HG03025 (cell line): ENCODE measurements at regions not wholly inside any gene's neighbourhood (a gene's known extent, or its start where the extent isn't known, plus 50 kb on each side); places are given as distances from the start of the nearest gene placed in this dataset.

Source experiments
- ATAC-seq: cut with Tn5 transposase; IDR thresholded peaks from one replicate; pipeline ENCODE4 v1.9.1; 2021; ENCODE audit warnings: mild to moderate bottlenecking, moderate library complexity; ENCODE audit not compliant: unreplicated experiment, low FRiP score

GRCh38 chr2:163205589-163206254 lies 367.2 kb upstream of the KCNH7 start:
- ATAC-seq: no peak

DNA sequence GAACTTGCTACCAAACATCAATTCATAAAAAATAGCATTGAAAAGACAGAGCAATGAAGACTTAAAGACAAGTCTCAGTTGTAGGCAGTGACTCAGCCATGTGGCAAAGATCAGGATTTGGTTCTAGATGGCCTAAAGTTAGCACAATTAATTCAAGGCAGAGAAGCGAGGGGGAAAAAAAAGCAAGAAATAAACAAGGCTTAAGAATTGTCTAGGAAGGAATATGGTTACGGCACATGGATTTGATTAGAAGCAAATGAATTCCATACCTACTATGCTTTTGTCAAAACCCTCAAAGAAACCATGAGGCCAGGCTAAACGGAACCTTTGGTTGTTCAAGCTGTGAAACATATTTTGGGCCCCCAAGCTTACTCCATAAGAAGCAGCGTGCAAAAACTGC lies 362.2 kb upstream of the KCNH7 start:
- ATAC-seq: no peak

DNA sequence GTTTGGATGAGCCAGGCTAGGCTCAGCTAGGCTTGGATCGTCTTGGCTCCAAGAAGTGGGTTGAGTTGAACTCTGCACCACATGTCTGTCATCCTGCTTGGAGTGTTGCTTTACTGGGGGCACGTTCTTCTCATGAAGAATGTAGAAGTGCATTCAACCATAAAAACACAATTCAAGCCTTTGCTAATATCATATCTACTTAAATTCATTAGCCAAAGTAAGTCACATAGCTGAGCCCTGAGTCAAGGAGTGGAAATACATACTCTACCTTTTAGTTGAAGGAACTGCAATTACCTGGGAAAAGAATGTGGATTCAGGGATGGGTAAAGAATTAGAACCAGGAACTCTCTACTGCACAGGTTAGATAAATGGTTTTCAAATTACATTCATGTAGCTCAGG lies 360.4 kb upstream of the KCNH7 start:
- no peak for ATAC-seq

DNA sequence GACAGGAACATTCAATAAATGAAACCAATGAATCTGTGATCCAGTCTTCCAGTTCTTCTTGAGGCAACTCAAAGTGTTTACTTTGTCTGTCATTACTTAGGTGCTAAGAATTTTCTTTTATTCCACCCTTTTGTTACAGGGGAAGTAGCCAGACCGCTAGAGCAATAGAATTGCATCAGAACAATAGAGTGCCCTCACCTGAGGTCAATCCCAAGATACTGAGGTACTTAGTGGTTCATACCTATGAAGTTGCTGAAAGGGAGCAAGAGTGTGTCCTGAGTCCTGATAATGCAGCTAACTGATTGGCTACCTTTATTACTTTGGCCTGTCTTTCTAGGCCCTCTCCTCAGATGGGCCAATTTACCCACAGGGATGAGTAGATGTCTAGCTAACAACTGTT lies 359.4 kb upstream of the KCNH7 start:
- no peak for ATAC-seq

- no peak for ATAC-seq
Measured at GRCh38 chr2:163191372-163191771, 352.8 kb upstream of the KCNH7 start.

GRCh38 chr2:163187995-163188655 lies 349.6 kb upstream of the KCNH7 start:
- no peak for ATAC-seq

- ATAC-seq: no peak
Measured at GRCh38 chr2:163187119-163187518, 348.6 kb upstream of the KCNH7 start.

DNA sequence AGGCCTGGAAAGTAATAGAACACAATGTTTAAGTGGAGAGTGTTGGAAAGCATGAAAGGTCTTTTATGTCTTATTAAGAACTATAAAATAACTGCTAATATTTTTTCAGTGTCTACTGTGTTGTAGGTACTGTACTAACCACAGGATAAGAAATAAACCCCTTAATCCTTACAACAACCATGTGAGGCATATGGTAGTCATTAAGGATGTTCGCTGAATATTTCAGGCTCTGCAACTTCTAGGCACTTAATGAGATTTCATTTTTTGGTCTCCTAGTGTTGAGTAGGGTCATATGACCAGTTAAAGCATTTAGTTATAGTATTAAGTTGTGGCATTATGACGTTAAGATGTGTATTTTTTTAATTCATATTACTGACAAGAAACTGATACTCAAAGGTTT lies 346.6 kb upstream of the KCNH7 start:
- ATAC-seq: no peak

DNA sequence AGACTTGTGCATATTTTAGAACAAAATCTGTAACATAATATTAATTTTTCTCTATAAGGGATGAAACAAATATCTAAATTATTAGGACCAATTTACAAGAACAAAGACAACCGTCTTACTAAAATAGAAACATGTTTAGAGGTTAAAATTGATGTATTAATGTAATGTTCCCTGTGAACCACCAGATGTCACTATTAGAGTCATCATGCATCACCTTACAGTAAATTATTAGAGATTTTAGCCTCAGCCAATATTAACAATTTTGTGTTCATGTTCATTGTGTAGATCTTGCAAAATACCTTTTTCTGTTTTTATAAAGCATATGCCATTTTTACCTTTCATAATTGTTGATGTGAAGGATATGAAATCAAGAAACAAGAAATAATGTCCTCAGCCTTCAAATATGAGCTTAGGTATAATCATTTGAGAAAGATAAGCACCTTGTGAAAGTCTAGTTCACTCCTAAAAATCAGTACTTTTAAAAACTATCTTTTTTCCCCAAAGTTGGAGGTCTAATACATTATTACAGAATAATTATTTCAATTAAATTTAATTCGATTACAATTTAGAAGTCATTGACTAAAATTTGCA lies 344.3 kb upstream of the KCNH7 start:
- peak; percentile 64 for ATAC-seq

- ATAC-seq: no peak
Measured at GRCh38 chr2:163177592-163177991, 339.0 kb upstream of the KCNH7 start.

- no peak for ATAC-seq
Measured at GRCh38 chr2:163175294-163175693, 336.7 kb upstream of the KCNH7 start.

- no peak for ATAC-seq
Measured at GRCh38 chr2:163173591-163173990, 335.0 kb upstream of the KCNH7 start.

GRCh38 chr2:163171786-163172530 lies 333.4 kb upstream of the KCNH7 start:
- no peak for ATAC-seq

DNA sequence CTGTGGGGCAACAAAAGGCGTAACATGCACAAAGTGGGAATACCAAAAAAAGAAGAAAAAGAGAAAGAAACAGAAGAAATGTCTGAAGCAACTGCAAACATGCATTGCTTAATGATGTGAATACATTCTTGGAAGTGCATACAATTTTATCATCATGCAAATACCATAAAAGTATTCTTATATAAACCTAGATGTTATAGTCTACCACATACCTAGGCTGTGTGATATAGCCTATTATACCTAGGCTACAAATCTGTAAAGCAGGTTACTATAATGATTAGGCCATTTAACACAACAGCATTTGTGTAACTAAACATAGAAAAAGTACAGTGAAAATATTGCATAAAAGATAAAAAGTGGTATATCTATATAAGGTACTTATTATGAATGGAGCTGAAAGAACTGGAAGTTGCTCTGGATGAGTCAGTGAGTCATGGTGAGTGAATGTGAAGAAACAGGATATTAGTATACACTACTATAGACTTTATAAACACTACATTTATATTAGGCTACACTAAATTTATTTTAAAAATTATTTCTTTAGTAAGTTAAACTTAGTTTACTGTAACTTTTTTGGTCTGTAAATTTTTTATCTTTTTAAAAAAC lies 319.4 kb upstream of the KCNH7 start:
- ATAC-seq: no peak

DNA sequence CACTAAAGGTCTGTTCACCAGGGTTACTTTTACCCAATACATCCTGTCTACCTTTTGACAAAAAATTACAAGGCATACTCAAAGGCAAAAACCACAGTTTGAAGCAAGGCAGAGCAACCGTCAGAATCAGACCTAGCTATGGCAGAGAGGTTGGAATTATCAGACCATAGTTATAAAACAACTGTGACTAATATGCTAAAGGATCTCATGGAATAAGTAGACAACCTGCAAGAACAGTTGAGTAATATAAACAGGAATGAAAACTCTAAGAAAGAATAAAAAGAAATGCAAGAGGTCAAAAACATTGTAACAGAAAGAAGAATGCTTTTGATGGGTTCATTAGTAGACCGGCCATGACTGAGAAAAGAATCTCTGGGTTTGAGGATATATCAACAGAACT lies 318.8 kb upstream of the KCNH7 start:
- ATAC-seq: no peak

DNA sequence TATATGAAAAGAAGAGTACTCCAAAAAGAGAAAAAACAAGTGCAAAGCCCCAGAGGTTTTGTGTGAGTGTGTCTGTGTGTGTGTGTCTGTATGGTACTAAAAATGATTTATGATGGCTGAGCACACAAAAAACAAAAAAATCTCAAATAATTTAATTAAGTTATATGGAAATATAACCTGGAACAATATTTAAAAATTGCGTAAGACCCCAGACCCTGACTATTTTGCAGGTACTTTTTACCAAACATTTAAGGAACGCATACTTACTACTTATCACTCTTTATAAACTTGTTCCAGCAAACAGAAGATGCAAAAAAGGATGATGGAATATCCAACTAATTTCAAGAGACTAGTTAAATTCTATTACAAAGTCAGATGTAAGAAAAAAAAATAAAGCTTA lies 317.4 kb upstream of the KCNH7 start:
- no peak for ATAC-seq

- ATAC-seq: peak; percentile 88
Measured at GRCh38 chr2:163155279-163155883, 316.8 kb upstream of the KCNH7 start.

- ATAC-seq: no peak
Measured at GRCh38 chr2:163142618-163143017, 304.1 kb upstream of the KCNH7 start.

GRCh38 chr2:163138947-163139346 lies 300.4 kb upstream of the KCNH7 start:
- ATAC-seq: no peak

GRCh38 chr2:163135256-163135655 lies 296.7 kb upstream of the KCNH7 start:
- no peak for ATAC-seq

GRCh38 chr2:163133602-163134001 lies 295.0 kb upstream of the KCNH7 start:
- ATAC-seq: no peak
